Forelimb muscle (tissue), 1 donor: ENCODE measurements at regions not wholly inside any gene's neighbourhood (a gene's known extent, or its start where the extent isn't known, plus 50 kb on each side); places are given as distances from the start of the nearest gene placed in this dataset.

Experiments
- DNase-seq: peaks from one replicate; pipeline ENCODE4 v3.0.0-alpha.2; 2013; ENCODE audit warnings: low read depth

GRCh38 chr13:34241332-34241731, 423.4 kb downstream of the RFC3 start:
- no peak for DNase-seq

- no peak for DNase-seq
These were observed 425.5 kb downstream of the RFC3 start for GRCh38 chr13:34243403-34243802.

- no peak for DNase-seq
These were observed 428.6 kb downstream of the RFC3 start for GRCh38 chr13:34246511-34246910.

GRCh38 chr13:34247596-34247995, 429.6 kb downstream of the RFC3 start:
- DNase-seq = no peak

- DNase-seq = no peak
These were observed 431.6 kb downstream of the RFC3 start for GRCh38 chr13:34249546-34250039.

GRCh38 chr13:34250151-34250670, 432.3 kb downstream of the RFC3 start:
- DNase-seq = no peak

GRCh38 chr13:34254366-34254765, 436.4 kb downstream of the RFC3 start:
- DNase-seq = no peak

GRCh38 chr13:34255711-34256110, 437.8 kb downstream of the RFC3 start:
- DNase-seq = no peak

GRCh38 chr13:34256236-34256635, 438.3 kb downstream of the RFC3 start:
- DNase-seq = no peak

- DNase-seq = peak; percentile 6
These were observed 440.0 kb downstream of the RFC3 start for GRCh38 chr13:34257966-34258365.

GRCh38 chr13:34258646-34259386, 440.9 kb downstream of the RFC3 start:
- no peak for DNase-seq

GRCh38 chr13:34263681-34264080, 445.7 kb downstream of the RFC3 start:
- DNase-seq = no peak

- no peak for DNase-seq
These were observed 447.2 kb downstream of the RFC3 start for GRCh38 chr13:34265046-34265679.

- DNase-seq = no peak
These were observed 458.8 kb downstream of the RFC3 start for GRCh38 chr13:34276764-34277163.

- DNase-seq = no peak
These were observed 460.0 kb downstream of the RFC3 start for GRCh38 chr13:34277936-34278335.

GRCh38 chr13:34278780-34279179, 460.8 kb downstream of the RFC3 start:
- DNase-seq = no peak

- no peak for DNase-seq
These were observed 472.7 kb downstream of the RFC3 start for GRCh38 chr13:34290661-34291060.

- peak; percentile 9 for DNase-seq
These were observed 476.7 kb downstream of the RFC3 start for GRCh38 chr13:34294483-34295129.

GRCh38 chr13:34300559-34300958, 482.6 kb downstream of the RFC3 start:
- DNase-seq = no peak

- DNase-seq = no peak
These were observed 484.6 kb downstream of the RFC3 start for GRCh38 chr13:34302596-34302995.

GRCh38 chr13:34303346-34303745, 485.4 kb downstream of the RFC3 start:
- DNase-seq = no peak

- no peak for DNase-seq
These were observed 489.7 kb downstream of the RFC3 start for GRCh38 chr13:34307607-34308006.

- no peak for DNase-seq
These were observed 490.8 kb downstream of the RFC3 start for GRCh38 chr13:34308725-34309124.
